ENCODE measurements at regions not wholly inside any gene's neighbourhood (a gene's known extent, or its start where the extent isn't known, plus 50 kb on each side); places are given as distances from the start of the nearest gene placed in this dataset.

GRCh38 chr5:8238080-8238479, 369.1 kb downstream of the MTRR start:
- Histone ChIP-seq H3K79me2 (no peaks in the 10 kb centered on the region), H4K20me1 (ENCODE audit: insufficient read depth, poor library complexity, severe bottlenecking) (no peaks in the 10 kb centered on the region), H3K36me3 (replicated peaks; ENCODE audit: insufficient read depth, low read depth) (no peaks in the 10 kb centered on the region), H3K4me2 (no peak overlapping the region), H3K9me2 (replicated peaks; ENCODE audit: insufficient read depth) (no peaks in the 10 kb centered on the region), H3K9me3 (ENCODE audit: low read depth) (no peaks in the 10 kb centered on the region), H3K27ac (no peak overlapping the region), H2AFZ (no peak overlapping the region), H3K4me1 (ENCODE audit: insufficient read depth) (no peaks in the 10 kb centered on the region), H3K27me3 (no peaks in the 10 kb centered on the region), H3K4me3 (no peak overlapping the region)
- WGBS (ENCODE audit: low lambda C conversion rate, missing lambda C conversion rate), result 88% methylated on average over 5 of the region's 5 CpGs
- TF ChIP-seq, protein P1, sequence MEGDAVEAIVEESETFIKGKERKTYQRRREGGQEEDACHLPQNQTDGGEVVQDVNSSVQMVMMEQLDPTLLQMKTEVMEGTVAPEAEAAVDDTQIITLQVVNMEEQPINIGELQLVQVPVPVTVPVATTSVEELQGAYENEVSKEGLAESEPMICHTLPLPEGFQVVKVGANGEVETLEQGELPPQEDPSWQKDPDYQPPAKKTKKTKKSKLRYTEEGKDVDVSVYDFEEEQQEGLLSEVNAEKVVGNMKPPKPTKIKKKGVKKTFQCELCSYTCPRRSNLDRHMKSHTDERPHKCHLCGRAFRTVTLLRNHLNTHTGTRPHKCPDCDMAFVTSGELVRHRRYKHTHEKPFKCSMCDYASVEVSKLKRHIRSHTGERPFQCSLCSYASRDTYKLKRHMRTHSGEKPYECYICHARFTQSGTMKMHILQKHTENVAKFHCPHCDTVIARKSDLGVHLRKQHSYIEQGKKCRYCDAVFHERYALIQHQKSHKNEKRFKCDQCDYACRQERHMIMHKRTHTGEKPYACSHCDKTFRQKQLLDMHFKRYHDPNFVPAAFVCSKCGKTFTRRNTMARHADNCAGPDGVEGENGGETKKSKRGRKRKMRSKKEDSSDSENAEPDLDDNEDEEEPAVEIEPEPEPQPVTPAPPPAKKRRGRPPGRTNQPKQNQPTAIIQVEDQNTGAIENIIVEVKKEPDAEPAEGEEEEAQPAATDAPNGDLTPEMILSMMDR (IDR thresholded peaks at IDR 0.05; ENCODE audit: poor library complexity), result no peak
- no peak for TF ChIP-seq EZH2 (IDR thresholded peaks at IDR 0.05; ENCODE audit: borderline replicate concordance)
- TF ChIP-seq EZH2phosphoT487 (IDR thresholded peaks at IDR 0.05; ENCODE audit: low read depth, severe bottlenecking, unreplicated experiment), result no peak
- no peak for DNase-seq (ENCODE audit: low spot score)

GRCh38 chr5:8239198-8239597, 370.2 kb downstream of the MTRR start:
- WGBS (ENCODE audit: low lambda C conversion rate, missing lambda C conversion rate), result 66% methylated on average over 5 of the region's 5 CpGs
- H4K20me1 ChIP-seq (ENCODE audit: insufficient read depth, poor library complexity, severe bottlenecking), result no peaks in the 10 kb centered on the region
- H3K4me3 ChIP-seq, result no peak overlapping the region
- no peaks in the 10 kb centered on the region for H3K9me2 ChIP-seq (replicated peaks; ENCODE audit: insufficient read depth)
- H3K9me3 ChIP-seq (ENCODE audit: low read depth), result no peaks in the 10 kb centered on the region
- H3K4me2 ChIP-seq, result no peak overlapping the region
- TF ChIP-seq EZH2phosphoT487 (IDR thresholded peaks at IDR 0.05; ENCODE audit: low read depth, severe bottlenecking, unreplicated experiment) (no peak), EZH2 (IDR thresholded peaks at IDR 0.05; ENCODE audit: borderline replicate concordance) (no peak)
- TF ChIP-seq, protein P1 (IDR thresholded peaks at IDR 0.05; ENCODE audit: poor library complexity), result no peak
- H3K27ac ChIP-seq, result no peak overlapping the region
- H3K27me3 ChIP-seq, result no peaks in the 10 kb centered on the region
- DNase-seq (ENCODE audit: low spot score), result no peak
- no peak overlapping the region for H2AFZ ChIP-seq
- no peaks in the 10 kb centered on the region for H3K79me2 ChIP-seq
- H3K4me1 ChIP-seq (ENCODE audit: insufficient read depth), result no peaks in the 10 kb centered on the region
- H3K36me3 ChIP-seq (replicated peaks; ENCODE audit: insufficient read depth, low read depth), result no peaks in the 10 kb centered on the region

DNA sequence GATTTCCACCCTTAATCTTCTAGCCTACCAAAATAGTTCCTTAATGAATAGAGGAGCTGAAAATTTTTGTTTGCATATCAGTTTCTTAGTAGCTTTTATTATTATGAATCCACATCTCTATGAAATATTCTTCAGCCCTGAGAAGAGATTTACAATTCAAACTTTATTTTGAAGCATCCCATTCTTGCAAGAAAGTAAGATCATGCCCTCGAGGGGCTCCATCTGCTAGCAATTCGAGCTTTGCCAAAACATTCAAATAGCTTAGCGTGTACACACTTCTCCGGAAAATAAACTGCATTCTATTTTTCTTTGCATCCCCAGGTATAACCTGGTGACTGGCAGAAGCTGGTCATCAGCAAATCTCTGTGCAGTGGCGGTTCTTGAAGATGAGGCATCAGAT, 370.7 kb downstream of the MTRR start:
- no peak overlapping the region for H3K4me2 ChIP-seq
- H3K4me3 ChIP-seq, result no peak overlapping the region
- H3K9me3 ChIP-seq (ENCODE audit: low read depth), result no peaks in the 10 kb centered on the region
- H4K20me1 ChIP-seq (ENCODE audit: insufficient read depth, poor library complexity, severe bottlenecking), result no peaks in the 10 kb centered on the region
- H3K9me2 ChIP-seq (replicated peaks; ENCODE audit: insufficient read depth), result no peaks in the 10 kb centered on the region
- no peaks in the 10 kb centered on the region for H3K79me2 ChIP-seq
- TF ChIP-seq EZH2 (IDR thresholded peaks at IDR 0.05; ENCODE audit: borderline replicate concordance), result no peak
- TF ChIP-seq, protein P1 (IDR thresholded peaks at IDR 0.05; ENCODE audit: poor library complexity), result no peak
- no peak for TF ChIP-seq EZH2phosphoT487 (IDR thresholded peaks at IDR 0.05; ENCODE audit: low read depth, severe bottlenecking, unreplicated experiment)
- H3K4me1 ChIP-seq (ENCODE audit: insufficient read depth), result no peaks in the 10 kb centered on the region
- no peaks in the 10 kb centered on the region for H3K36me3 ChIP-seq (replicated peaks; ENCODE audit: insufficient read depth, low read depth)
- no peak overlapping the region for H2AFZ ChIP-seq
- no peak overlapping the region for H3K27ac ChIP-seq
- DNase-seq (ENCODE audit: low spot score), result no peak
- 61% methylated on average over 5 of the region's 5 CpGs for WGBS (ENCODE audit: low lambda C conversion rate, missing lambda C conversion rate)
- H3K27me3 ChIP-seq, result no peaks in the 10 kb centered on the region

GRCh38 chr5:8241076-8241475, 372.1 kb downstream of the MTRR start:
- Histone ChIP-seq H3K9me2 (replicated peaks; ENCODE audit: insufficient read depth) (no peaks in the 10 kb centered on the region), H3K79me2 (no peaks in the 10 kb centered on the region), H3K36me3 (replicated peaks; ENCODE audit: insufficient read depth, low read depth) (no peaks in the 10 kb centered on the region), H3K27ac (no peak overlapping the region), H3K4me3 (no peak overlapping the region), H3K4me2 (no peak overlapping the region), H2AFZ (no peak overlapping the region), H3K27me3 (no peaks in the 10 kb centered on the region), H3K4me1 (ENCODE audit: insufficient read depth) (no peaks in the 10 kb centered on the region), H3K9me3 (ENCODE audit: low read depth) (no peaks in the 10 kb centered on the region), H4K20me1 (ENCODE audit: insufficient read depth, poor library complexity, severe bottlenecking) (no peaks in the 10 kb centered on the region)
- TF ChIP-seq, protein P1 (IDR thresholded peaks at IDR 0.05; ENCODE audit: poor library complexity), result no peak
- TF ChIP-seq EZH2 (IDR thresholded peaks at IDR 0.05; ENCODE audit: borderline replicate concordance), result no peak
- TF ChIP-seq EZH2phosphoT487 (IDR thresholded peaks at IDR 0.05; ENCODE audit: low read depth, severe bottlenecking, unreplicated experiment), result no peak
- 65% methylated on average over 1 of the region's 1 CpG for WGBS (ENCODE audit: low lambda C conversion rate, missing lambda C conversion rate)
- DNase-seq (ENCODE audit: low spot score), result no peak
